ENCODE measurements at regions not wholly inside any gene's neighbourhood (a gene's known extent, or its start where the extent isn't known, plus 50 kb on each side); places are given as distances from the start of the nearest gene placed in this dataset.

GRCh38 chr6:145540741-145541140 lies 194.6 kb downstream of the EPM2A start:
- no peak for TF ChIP-seq CTCF (IDR thresholded peaks at IDR 0.05)
- Histone ChIP-seq H3K27me3 (no peaks in the 10 kb centered on the region), H3K27ac (no peak overlapping the region), H3K9me3 (no peaks in the 10 kb centered on the region), H3K36me3 (no peaks in the 10 kb centered on the region), H3K4me1 (no peaks in the 10 kb centered on the region), H3K4me3 (no peak overlapping the region)
- DNase-seq = no peak
- intact Hi-C loops (cut with DNase I; ENCODE audit: low total_unique reads) = no loop called here

DNA sequence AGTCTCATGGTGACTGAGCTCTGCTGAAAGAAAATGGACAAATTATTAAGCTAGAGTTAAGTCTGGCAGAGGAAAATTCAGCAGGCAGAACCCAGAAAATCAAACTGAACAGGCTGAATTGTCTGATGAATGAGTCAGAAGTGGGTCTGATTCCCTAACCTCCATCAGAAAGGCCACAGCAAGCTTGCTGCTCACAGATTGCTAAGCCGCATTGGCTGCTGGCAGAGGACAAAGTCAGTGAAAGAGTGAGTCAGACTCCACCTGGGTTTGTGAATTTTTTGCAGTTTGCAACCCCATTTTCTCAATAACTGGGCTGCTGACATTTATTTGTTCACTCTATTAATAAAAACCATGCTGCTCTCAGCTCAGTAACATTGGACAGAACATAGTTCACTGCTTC lies 191.3 kb downstream of the EPM2A start:
- no peaks in the 10 kb centered on the region for H3K9me3 ChIP-seq

GRCh38 chr6:145544514-145544913 lies 190.8 kb downstream of the EPM2A start:
- no peaks in the 10 kb centered on the region for H3K36me3 ChIP-seq
- no peaks in the 10 kb centered on the region for H3K4me1 ChIP-seq
- no peak for TF ChIP-seq CTCF (IDR thresholded peaks at IDR 0.05)
- no peaks in the 10 kb centered on the region for H3K27me3 ChIP-seq
- H3K4me3 ChIP-seq = no peak overlapping the region
- DNase-seq = no peak
- no peak overlapping the region for H3K27ac ChIP-seq
- no peaks in the 10 kb centered on the region for H3K9me3 ChIP-seq
- intact Hi-C loops (cut with DNase I; ENCODE audit: low total_unique reads) = no loop called here

More for the DNA sequence above, 191.3 kb downstream of the EPM2A start:
- Histone ChIP-seq H3K36me3 (no peaks in the 10 kb centered on the region), H3K27ac (no peak overlapping the region), H3K27me3 (no peaks in the 10 kb centered on the region), H3K4me1 (no peaks in the 10 kb centered on the region), H3K4me3 (no peak overlapping the region)
- no peak for TF ChIP-seq CTCF (IDR thresholded peaks at IDR 0.05)
- DNase-seq = no peak
- intact Hi-C loops (cut with DNase I; ENCODE audit: low total_unique reads) = no loop called here

DNA sequence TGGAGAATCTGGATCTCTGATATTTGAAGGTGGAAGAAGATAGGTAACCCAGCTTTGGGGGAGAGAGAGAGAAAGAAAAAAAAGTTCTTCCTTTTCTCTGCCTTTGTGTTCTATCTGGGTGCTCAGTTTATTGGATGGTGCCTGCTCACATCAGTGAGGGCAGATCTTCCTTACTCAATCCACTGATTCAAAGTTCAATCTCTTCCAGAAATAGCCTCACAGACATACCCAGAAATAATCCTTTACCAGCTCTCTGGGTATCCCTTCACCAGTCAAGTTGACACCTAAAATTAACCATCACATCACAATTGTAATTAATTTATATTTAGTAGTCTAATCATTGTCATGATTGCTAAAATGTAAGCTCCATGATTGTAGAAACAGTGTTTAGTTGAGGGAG lies 189.1 kb downstream of the EPM2A start:
- H3K36me3 ChIP-seq = no peaks in the 10 kb centered on the region
- H3K4me1 ChIP-seq = no peaks in the 10 kb centered on the region
- intact Hi-C loops (cut with DNase I; ENCODE audit: low total_unique reads) = no loop called here
- H3K27ac ChIP-seq = no peak overlapping the region
- no peak for TF ChIP-seq CTCF (IDR thresholded peaks at IDR 0.05)
- DNase-seq = no peak
- H3K4me3 ChIP-seq = no peak overlapping the region
- H3K27me3 ChIP-seq = no peaks in the 10 kb centered on the region
- no peaks in the 10 kb centered on the region for H3K9me3 ChIP-seq

DNA sequence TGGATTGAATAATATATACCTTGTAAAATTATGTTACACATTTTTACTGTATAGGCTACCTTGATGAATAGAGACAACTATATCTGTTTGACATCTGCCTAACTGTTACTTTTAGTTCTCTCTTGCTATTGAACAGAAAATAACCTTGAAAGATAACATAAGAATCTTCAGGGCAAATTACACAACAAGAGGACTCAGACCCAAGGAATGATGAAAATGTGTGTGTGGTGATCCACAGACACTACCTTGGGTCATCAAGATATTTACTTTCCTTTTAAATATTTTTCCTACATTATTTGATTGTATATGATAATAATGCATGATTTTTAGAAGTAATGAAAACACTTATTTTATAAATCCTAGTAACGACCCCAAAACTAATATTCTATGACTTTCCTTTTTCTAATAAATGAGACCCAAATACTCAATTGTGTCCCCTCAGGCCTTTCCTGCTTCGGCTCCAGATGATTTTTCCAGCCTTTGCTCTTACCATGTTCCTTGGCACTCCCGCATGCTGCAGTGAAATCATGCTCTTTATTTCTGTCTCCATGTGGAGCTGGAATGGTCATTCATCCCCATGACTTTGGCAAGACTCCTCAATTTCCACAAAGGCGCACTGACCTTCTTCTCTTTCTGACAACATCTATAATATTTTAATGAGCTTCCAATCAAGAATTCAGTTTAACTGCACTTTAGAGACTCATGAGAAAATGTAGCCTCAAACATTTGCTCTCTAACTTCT lies 187.6 kb downstream of the EPM2A start:
- no peak for TF ChIP-seq CTCF (IDR thresholded peaks at IDR 0.05)
- Histone ChIP-seq H3K27me3 (no peaks in the 10 kb centered on the region), H3K9me3 (no peaks in the 10 kb centered on the region), H3K36me3 (no peaks in the 10 kb centered on the region), H3K4me3 (no peak overlapping the region), H3K27ac (no peak overlapping the region), H3K4me1 (no peaks in the 10 kb centered on the region)
- intact Hi-C loops (cut with DNase I; ENCODE audit: low total_unique reads) = no loop called here
- no peak for DNase-seq

Measured in tibial artery (tissue), 4 donors.